HuH-7 (cell line): ENCODE measurements at regions not wholly inside any gene's neighbourhood (a gene's known extent, or its start where the extent isn't known, plus 50 kb on each side); places are given as distances from the start of the nearest gene placed in this dataset.
"Not testable (repeated sequence)": the region's sequence is repeated elsewhere in the genome, so short reads cannot be mapped to it uniquely, and the experiment has no call there.

Experiments
- DNase-seq: peaks from one replicate; pipeline ENCODE4 v3.0.0; 2011; ENCODE audit warnings: low spot score

- no peak for DNase-seq
Observed at GRCh38 chr17:83159204-83160049, 80.0 kb downstream of the METRNL start.

GRCh38 chr17:83160443-83161297 lies 81.3 kb downstream of the METRNL start:
- DNase-seq: no peak

GRCh38 chr17:83161298-83162034 lies 82.1 kb downstream of the METRNL start:
- no peak for DNase-seq

GRCh38 chr17:83162035-83162745 lies 82.8 kb downstream of the METRNL start:
- no peak for DNase-seq

- DNase-seq: no peak
Observed at GRCh38 chr17:83164490-83164889, 85.1 kb downstream of the METRNL start.

GRCh38 chr17:83170571-83171260 lies 91.3 kb downstream of the METRNL start:
- DNase-seq: no peak

- no peak for DNase-seq
Observed at GRCh38 chr17:83171661-83172060, 92.3 kb downstream of the METRNL start.

- DNase-seq: not testable (repeated sequence)
Observed at GRCh38 chr17:83172099-83172498, 92.7 kb downstream of the METRNL start.

GRCh38 chr17:83172646-83173045 lies 93.2 kb downstream of the METRNL start:
- not testable (repeated sequence) for DNase-seq

GRCh38 chr17:83173180-83173913 lies 93.9 kb downstream of the METRNL start:
- not testable (repeated sequence) for DNase-seq

- no peak for DNase-seq
Observed at GRCh38 chr17:83173914-83174361, 94.5 kb downstream of the METRNL start.

GRCh38 chr17:83174362-83175118 lies 95.1 kb downstream of the METRNL start:
- DNase-seq: peak; percentile 95

GRCh38 chr17:83175119-83175821 lies 95.9 kb downstream of the METRNL start:
- DNase-seq: no peak

GRCh38 chr17:83175822-83176622 lies 96.6 kb downstream of the METRNL start:
- DNase-seq: no peak

- no peak for DNase-seq
Observed at GRCh38 chr17:83176623-83177583, 97.5 kb downstream of the METRNL start.

GRCh38 chr17:83177611-83178532 lies 98.5 kb downstream of the METRNL start:
- DNase-seq: no peak
